Vagina (tissue), 2 donors: ENCODE measurements at regions not wholly inside any gene's neighbourhood (a gene's known extent, or its start where the extent isn't known, plus 50 kb on each side); places are given as distances from the start of the nearest gene placed in this dataset.

Experiments
- DNase-seq, 2 donors: peaks; one replicate each; pipeline ENCODE4 v3.0.0-alpha.2; 2017; ENCODE audit errors: extremely low spot score in 2 of 2
- H3K27ac ChIP-seq: fragments of 200-600 bp; sonication (generic); one replicate; pipeline ENCODE4 v1.5.1; 2019
- H3K27me3 ChIP-seq: fragments of 200-600 bp; sonication (generic); one replicate; pipeline ENCODE4 v1.5.1; 2019
- H3K36me3 ChIP-seq, 2 donors: fragments of 200-600 bp; sonication (generic); one replicate each; pipeline ENCODE4 v1.5.1; 2017 to 2019
- H3K4me1 ChIP-seq: fragments of 200-600 bp; sonication (generic); one replicate; pipeline ENCODE4 v1.5.1; 2019
- H3K4me3 ChIP-seq, 2 donors: fragments of 200-600 bp; sonication (generic); 1 replicate in 1 of 2; 2 replicates in 1 of 2; pipeline ENCODE4 v1.5.1; 2016 to 2019
- H3K9me3 ChIP-seq: fragments of 200-600 bp; sonication (generic); one replicate; pipeline ENCODE4 v1.5.1; 2019
- CTCF ChIP-seq, 3 experiments: fragments of 450-650 bp in 2 of 3; fragments of 200-600 bp in 1 of 3; sonication (generic) in 1 of 3; IDR thresholded peaks; one replicate each; pipeline ENCODE4 v1.5.1; 2017 to 2019; ENCODE audit warnings: antibody characterized with exemption in 3 of 3, mild to moderate bottlenecking in 2 of 3, moderate library complexity in 2 of 3
- POLR2A ChIP-seq, 2 donors: fragments of 450-650 bp; IDR thresholded peaks; one replicate each; pipeline ENCODE4 v1.6.1; 2017; ENCODE audit warnings: antibody characterized with exemption in 2 of 2, mild to moderate bottlenecking in 2 of 2, moderate library complexity in 2 of 2
- POLR2AphosphoS5 ChIP-seq, 2 donors: sonication (generic); formaldehyde crosslinking; IDR thresholded peaks; one replicate each; pipeline ENCODE4 v1.9.0; 2017; ENCODE audit warnings: antibody characterized with exemption in 2 of 2, mild to moderate bottlenecking in 2 of 2, low read depth in 1 of 2; ENCODE audit not compliant: insufficient read depth in 1 of 2
- intact Hi-C: fragments of 100-400 bp; cut with DNase I; formaldehyde crosslinking; loops from one replicate; pipeline ENCODE4 v1.15.1; 2023

- H3K27me3 ChIP-seq: no peaks in the 10 kb centered on the region
- no peaks in the 10 kb centered on the region for H3K36me3 ChIP-seq
- no peak overlapping the region for H3K4me3 ChIP-seq
- no peaks in the 10 kb centered on the region for H3K9me3 ChIP-seq
- H3K27ac ChIP-seq: peak overlapping the region; percentile 43
- intact Hi-C loops: no loop called here
- H3K4me1 ChIP-seq: no peaks in the 10 kb centered on the region
- no peak for DNase-seq
- TF ChIP-seq POLR2AphosphoS5 (IDR thresholded peaks at IDR 0.05; ENCODE audit: insufficient read depth in 1 of 2, low read depth in 1 of 2) (no peak), CTCF (IDR thresholded peaks at IDR 0.05) (no peak), POLR2A (IDR thresholded peaks at IDR 0.05) (no peak)
Observed at GRCh38 chr10:111298031-111298430, 221.2 kb downstream of the ADRA2A start.

- H3K9me3 ChIP-seq: no peaks in the 10 kb centered on the region
- intact Hi-C loops: no loop called here
- no peaks in the 10 kb centered on the region for H3K4me1 ChIP-seq
- H3K27ac ChIP-seq: no peak overlapping the region
- TF ChIP-seq POLR2AphosphoS5 (IDR thresholded peaks at IDR 0.05; ENCODE audit: insufficient read depth in 1 of 2, low read depth in 1 of 2) (no peak), POLR2A (IDR thresholded peaks at IDR 0.05) (no peak), CTCF (IDR thresholded peaks at IDR 0.05) (no peak)
- DNase-seq: no peak
- no peak overlapping the region for H3K4me3 ChIP-seq
- H3K27me3 ChIP-seq: no peaks in the 10 kb centered on the region
- H3K36me3 ChIP-seq: no peaks in the 10 kb centered on the region
Observed at GRCh38 chr10:111299037-111299436, 222.2 kb downstream of the ADRA2A start.

- TF ChIP-seq CTCF (IDR thresholded peaks at IDR 0.05) (no peak), POLR2AphosphoS5 (IDR thresholded peaks at IDR 0.05; ENCODE audit: insufficient read depth in 1 of 2, low read depth in 1 of 2) (no peak), POLR2A (IDR thresholded peaks at IDR 0.05) (no peak)
- H3K4me1 ChIP-seq: no peaks in the 10 kb centered on the region
Observed at GRCh38 chr10:111303887-111304286, 227.1 kb downstream of the ADRA2A start.

GRCh38 chr10:111316722-111317212, 239.9 kb downstream of the ADRA2A start:
- Histone ChIP-seq H3K27me3 (no peaks in the 10 kb centered on the region), H3K9me3 (no peaks in the 10 kb centered on the region), H3K4me1 (no peaks in the 10 kb centered on the region), H3K4me3 (peak overlapping the region in 1 of 2 donors; percentile 22), H3K36me3 (no peaks in the 10 kb centered on the region), H3K27ac (peak overlapping the region; percentile 36)
- no peak for DNase-seq
- TF ChIP-seq POLR2AphosphoS5 (IDR thresholded peaks at IDR 0.05; ENCODE audit: insufficient read depth in 1 of 2, low read depth in 1 of 2): no peak
- TF ChIP-seq CTCF (IDR thresholded peaks at IDR 0.05): no peak
- TF ChIP-seq POLR2A (IDR thresholded peaks at IDR 0.05): no peak
- intact Hi-C loops: no loop called here

More at GRCh38 chr10:111303887-111304286, 227.1 kb downstream of the ADRA2A start:
- H3K36me3 ChIP-seq: no peaks in the 10 kb centered on the region
- H3K27ac ChIP-seq: no peak overlapping the region
- H3K9me3 ChIP-seq: no peaks in the 10 kb centered on the region
- no peak for DNase-seq
- H3K4me3 ChIP-seq: no peak overlapping the region
- no peaks in the 10 kb centered on the region for H3K27me3 ChIP-seq
- intact Hi-C loops: loop anchor here (1.0 kb wide), 1 partner anchor 28 kb away; no protein-coding TSS in a partner anchor

GRCh38 chr10:111319866-111320265, 243.0 kb downstream of the ADRA2A start:
- Histone ChIP-seq H3K27me3 (no peaks in the 10 kb centered on the region), H3K27ac (no peak overlapping the region), H3K36me3 (no peaks in the 10 kb centered on the region), H3K4me3 (no peak overlapping the region), H3K4me1 (no peaks in the 10 kb centered on the region), H3K9me3 (no peaks in the 10 kb centered on the region)
- TF ChIP-seq CTCF (IDR thresholded peaks at IDR 0.05): no peak
- TF ChIP-seq POLR2AphosphoS5 (IDR thresholded peaks at IDR 0.05; ENCODE audit: insufficient read depth in 1 of 2, low read depth in 1 of 2): no peak
- intact Hi-C loops: no loop called here
- no peak for DNase-seq
